ENCODE measurements at regions not wholly inside any gene's neighbourhood (a gene's known extent, or its start where the extent isn't known, plus 50 kb on each side); places are given as distances from the start of the nearest gene placed in this dataset.
A peak's percentile ranks its signal among the peaks of the same experiment; 100 is the strongest.
"Not testable (repeated sequence)": the region's sequence is repeated elsewhere in the genome, so short reads cannot be mapped to it uniquely, and the experiment has no call there.

DNA sequence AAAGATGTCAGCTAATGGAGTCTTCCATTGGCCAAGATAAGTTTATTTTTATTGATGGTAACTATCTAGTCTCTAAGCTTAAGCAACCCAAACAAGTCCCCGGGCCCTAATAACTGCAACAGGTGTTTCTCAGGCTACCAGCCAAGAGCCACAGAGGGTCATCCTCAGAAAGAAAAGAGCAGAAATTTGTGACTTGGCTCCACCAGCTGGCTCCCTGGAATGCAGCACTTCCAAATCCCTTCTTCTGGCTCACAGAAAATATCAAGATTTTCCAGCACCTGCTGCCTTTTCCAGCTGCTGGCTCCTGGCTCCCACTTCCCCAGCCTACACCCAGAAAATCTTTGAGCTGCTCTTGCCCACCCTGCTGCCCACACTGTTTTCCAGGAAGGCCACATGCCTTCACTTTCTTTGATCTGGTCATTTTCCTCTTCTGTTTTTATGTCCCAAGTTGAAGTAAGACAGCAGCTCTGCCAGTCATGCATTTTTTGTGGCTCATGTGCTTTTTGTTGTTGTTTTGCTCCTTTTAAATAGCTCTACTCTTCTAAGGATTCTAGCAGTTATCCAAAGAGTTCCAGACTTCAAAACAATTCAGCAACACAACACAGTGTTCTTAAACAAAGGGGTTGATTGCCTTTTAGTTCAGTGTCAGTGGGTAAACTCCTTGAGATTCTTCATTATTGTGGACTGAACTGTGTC, 151.0 kb upstream of the SMLR1 start:
- no peak for DNase-seq

DNA sequence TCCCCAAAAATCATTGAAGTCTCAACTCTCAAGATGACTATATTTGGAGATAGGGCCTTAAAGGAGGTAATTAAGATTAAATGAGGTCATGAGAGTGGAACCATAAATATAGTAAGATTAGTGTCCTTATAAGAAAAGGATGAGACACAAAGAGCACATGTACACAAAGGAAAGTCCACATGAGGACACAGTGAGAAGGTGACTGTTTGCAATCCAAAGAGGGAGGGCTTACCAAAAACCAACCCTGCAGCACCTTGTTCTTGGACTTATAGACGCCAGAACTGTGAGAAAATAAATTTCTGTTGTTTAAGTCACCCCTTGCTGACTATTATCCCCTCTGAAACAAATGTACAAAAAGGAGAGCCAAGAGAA, 150.4 kb upstream of the SMLR1 start:
- DNase-seq: no peak

DNA sequence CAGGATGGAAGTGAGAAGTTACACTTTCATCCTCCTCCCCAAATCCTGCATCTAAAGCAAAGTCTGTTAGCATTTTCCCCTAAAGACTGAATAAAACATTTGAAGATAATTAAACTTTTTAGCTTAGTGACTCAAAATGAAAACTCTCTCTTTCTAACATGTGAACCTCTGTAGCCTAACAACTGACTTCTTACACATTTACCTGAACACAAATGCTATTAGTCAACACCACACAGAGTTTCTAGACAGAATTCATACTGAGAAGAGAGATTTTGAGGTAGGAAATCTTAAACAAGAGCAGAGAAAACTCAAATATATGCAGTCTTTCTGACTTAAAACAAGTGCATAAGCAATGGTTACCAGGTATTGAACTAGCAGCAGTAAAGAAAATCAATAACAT, 149.9 kb upstream of the SMLR1 start:
- no peak for DNase-seq

DNA sequence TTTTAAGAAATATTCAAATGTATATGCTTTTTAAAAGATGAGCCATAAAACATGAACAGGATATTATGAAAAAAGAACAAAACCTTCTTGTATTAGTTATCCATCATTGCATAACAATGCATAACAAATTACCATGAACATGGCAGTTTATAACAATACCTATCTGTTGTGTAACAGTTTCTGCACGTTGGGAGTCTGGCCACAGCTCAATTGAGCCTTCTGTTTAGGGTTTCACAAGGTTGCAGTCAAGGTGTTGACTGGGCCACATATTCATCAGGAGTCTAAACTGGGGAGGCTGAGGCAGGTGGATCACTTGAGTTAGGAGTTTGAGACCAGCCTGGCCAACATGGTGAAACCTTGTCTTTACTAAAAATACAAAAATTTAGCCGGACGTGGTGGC, 149.4 kb upstream of the SMLR1 start:
- no peak for DNase-seq

DNA sequence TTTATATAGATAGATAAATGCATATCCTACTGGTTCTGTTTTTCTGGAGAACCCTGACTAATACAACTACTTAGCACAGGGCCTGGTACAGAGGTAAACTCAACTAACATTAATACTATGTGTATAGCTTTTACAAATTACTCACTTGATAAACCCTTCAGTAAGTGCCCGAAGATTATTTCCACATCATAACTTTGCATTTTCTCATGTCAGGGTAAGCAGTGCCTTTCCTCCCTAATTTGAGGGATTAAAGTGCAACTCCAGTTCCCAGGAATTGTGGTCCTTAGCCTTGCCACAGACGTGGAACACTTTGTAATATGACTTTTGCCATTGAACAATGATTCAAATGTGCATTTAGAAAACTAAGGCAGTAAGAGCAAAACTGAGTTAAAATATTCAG, 147.5 kb upstream of the SMLR1 start:
- DNase-seq: no peak

DNA sequence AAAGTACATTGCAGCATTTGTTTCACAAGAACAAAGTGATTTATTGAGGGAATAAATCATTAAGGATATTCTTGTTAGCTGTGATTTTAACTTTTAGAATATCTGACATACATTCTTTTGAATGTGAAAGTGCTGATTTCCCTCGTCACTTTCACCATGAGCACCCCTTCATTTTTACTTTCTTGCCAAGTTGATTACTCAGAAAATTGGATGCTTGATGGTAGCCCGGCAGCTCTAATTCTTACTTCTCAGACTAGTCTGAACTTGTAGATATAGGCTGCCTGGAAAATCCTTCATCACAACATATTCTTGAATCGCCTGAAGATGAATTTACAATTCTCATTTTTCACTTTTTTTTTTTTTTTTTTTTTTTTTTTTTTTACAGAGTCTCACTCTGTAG, 147.1 kb upstream of the SMLR1 start:
- no peak for DNase-seq

DNA sequence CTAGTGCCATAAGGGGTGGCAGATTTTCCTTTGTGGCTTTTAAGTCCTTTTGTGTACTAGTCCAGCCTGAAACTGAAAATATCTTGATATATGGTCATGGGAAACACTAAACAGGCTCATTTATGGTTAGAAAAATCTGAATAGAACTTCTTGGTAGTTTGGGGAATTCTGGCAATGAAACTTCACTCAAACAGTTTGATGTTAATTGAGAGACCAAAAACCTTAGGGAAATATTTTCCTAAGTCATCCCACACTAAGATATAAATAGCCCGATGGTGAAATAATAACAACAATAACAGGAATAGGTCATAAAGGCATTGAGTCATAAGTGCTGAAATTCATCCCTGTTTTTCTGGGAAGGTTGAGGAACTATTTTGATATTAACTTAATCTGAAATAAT, 146.2 kb upstream of the SMLR1 start:
- no peak for DNase-seq

DNA sequence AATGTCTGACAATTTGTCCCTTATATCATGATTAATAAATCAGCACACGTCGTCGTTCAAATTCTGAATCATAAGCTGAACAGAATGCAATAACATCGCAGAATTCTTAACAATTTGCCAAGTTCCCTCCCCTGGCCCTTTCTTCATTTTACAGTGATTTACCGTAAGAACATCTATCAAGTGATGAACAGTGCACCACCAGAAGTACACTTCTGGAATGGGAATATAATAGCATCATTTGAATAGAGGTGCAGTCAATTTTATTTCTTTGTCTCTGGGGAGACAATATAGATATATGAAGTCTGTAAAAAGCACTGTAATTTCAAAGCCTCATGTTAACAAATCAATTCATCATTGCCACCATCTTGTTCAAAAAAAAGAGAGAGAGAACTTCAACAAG, 145.1 kb upstream of the SMLR1 start:
- no peak for DNase-seq

DNA sequence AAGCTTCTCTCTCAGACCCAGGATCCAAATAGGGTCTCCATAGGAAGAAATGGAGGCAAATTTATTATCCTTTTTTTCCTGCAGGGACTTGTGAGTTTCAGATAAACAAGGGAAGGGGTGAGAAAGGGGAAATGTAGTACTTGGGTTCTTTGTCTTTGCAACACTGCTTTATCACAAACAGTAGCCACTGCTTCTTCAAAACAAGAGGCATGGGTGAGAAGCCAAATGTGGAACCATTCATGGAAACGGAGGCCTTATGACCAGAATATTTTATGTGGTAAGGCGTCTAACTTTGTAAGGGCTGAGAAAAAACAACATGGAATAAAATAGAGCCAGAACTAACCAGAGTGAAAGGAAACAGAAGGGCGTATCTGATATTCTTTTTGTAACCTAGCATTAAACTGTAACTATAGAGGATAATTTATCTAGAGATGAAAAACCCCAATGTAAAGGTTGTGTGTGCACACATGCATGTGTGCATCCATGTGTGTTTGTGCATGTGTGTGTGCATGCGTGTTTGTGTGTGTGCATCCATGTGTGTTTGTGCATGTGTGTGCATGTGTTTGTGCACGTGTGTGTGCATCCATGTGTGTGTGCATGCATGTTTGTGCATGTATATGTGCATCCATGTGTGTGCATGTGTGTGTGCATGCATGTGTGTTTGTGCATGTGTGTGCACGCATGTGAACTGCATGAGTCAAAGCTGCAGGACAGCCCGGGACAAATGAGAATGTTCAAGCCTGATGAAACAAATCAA, 143.3 kb upstream of the SMLR1 start:
- DNase-seq: no peak

DNA sequence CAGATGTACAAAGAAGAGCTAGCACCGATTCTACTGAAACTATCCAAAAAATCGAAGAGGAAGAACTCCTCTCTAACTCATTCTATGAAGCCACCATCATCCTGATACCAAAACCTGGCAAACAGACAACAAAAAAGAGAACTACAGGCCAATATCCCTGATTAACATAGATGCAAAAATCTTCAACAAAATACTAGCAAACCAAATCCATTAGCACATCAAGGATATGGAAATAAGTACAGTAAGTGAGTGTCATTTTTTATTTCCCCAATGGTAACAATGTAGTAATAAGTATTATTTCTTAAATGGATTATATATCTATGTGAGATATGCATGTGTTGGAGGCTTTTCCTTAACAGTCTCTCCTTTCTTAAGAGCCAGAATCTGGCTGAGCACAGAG, 134.5 kb upstream of the SMLR1 start:
- no peak for DNase-seq

DNA sequence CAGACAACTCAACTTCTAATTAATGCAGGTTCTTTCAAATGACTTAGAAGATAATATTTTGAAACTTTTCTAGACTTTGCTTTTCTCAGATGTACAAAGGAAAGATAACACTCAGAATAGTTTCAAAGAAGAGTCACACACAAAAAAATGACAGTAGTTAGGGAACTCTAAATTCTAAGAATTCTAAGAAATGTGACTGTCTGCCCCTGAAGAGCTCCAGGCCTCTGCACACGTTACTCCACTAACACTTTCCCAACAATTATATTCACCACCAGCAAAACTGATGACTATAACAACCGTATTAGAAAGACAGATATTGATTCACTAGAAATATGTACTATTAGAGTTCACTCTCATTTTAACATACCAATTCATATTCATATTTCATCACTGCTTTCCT, 133.3 kb upstream of the SMLR1 start:
- no peak for DNase-seq

DNA sequence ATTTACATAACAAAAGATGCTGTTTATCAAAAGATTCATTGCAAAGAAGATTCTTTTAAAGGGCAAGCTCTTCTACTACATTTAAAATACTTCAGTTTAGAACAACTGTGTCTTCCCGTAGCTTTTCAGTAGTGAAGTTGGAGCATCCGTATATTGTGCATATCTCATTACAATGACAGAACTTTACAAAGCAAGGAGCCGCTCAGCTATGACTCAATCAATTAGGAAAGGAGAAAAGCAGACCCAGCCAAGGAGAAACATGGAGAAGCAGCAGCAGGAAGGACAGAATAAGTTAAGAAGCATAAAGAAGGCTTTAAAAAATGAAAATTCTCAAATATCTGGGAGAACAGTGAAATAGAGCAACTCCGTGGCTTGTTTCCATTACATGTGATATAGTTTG, 132.6 kb upstream of the SMLR1 start:
- DNase-seq: no peak

DNA sequence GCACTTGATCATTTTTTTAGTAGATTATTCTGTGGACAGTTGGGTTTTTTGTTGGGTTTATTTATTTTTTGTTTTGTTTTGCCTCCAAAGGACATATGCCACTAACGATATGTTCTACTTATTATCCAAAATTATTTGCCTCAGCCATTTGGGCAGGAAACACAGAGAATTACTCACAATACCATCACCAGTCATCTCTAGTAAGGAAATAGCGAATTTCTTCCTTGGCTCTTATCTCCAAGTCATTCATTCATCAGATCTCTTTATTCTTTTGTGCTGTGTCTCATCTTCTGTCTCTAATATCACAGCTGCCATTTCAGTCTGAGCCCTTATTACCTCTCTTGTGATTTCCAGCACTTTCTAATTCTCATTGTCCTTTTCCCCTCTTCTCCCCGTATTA, 130.4 kb upstream of the SMLR1 start:
- DNase-seq: no peak

DNA sequence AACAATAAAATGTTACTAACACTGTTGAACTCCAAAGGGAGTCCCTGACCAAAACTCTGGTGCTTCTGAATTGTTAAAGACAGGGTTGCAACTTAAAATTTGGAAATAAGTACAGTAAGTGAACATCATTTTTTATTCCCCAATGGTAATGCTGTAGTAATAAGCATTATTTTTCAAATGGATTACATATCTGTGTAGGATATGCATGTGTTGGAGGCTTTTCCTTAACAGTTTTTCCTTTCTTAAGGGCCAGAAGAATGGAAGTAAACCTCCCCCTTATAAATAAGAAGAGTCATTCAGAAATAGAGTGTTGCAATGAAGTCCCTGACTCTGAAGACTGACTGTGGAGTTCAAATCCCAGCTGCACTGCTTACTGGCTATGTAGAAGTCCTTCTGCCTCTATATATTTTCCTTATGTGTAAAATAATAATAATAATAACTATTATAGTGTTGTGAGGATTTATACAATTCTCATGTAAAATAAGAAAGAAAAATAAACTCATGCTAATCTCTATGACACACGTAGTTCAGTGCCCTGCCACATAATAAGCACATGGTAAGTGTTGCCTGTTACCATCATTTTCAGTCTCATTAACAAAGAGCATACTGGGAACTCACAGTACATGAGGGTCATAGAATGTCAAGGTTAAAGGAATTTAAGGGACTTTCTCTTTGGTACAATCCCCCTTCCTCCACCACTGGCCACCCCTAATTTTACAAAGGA, 129.8 kb upstream of the SMLR1 start:
- DNase-seq: no peak

DNA sequence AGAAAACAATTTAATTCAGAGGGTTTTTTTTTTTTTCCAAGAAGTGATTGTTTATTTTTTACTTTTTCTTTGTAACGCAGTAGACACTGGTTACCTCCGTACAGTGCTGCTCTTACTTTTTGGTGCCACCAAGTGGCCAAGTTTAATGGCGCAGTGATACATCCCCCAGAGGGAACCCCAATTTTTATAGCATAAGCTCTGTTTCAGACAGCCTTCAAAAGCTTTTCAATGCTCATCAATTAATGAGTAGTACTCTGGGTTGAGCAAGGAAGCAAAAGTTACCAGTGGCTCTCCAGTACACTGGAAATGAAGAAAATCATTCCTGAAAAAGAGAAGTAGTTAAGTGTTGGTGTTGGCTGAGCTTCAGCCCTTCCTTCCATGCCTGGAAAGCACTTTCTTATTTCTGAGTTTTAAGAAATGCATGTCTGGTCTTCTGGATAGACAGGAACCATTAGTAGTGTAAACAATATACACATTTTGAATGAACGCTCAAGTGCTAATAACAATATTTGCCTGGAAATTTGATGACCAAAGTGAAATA, 129.1 kb upstream of the SMLR1 start:
- peak; percentile 52 for DNase-seq

DNA sequence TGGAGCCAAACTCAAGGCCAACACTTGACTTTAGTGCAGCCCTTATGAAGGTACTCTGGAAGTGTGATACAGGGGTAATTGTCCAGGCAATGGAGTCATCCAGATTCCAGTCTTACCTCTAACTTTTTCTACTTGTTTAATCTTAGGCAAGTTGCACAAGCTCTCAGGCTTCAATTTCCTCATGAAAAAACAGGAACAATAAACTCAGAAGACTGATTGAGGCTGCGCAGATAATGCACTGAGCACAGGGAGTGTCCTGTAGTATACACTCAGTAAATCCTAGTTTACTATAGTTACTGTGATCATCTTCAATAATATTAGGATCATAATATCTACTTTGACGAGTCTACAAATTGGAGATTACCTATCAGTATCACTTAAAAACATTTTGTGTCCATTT, 127.5 kb upstream of the SMLR1 start:
- no peak for DNase-seq

DNA sequence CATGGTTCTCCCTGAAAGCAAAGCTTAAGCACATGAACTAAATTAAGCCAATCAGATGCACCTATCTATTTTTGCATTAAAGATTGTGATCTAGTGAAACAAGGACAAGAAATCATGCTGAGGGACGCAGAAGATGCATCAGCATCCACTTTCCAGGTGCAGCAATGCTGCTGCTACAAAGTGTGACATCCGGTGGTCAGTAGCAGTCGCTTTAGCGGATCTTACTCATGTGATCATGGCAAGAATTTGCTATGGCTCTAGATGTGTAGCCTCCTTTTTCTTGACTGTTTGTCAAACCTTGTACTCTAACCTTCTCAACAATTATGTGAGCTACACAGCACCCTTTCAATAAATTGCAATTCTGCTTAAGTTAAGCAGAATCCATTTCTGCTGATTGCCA, 126.8 kb upstream of the SMLR1 start:
- DNase-seq: no peak

DNA sequence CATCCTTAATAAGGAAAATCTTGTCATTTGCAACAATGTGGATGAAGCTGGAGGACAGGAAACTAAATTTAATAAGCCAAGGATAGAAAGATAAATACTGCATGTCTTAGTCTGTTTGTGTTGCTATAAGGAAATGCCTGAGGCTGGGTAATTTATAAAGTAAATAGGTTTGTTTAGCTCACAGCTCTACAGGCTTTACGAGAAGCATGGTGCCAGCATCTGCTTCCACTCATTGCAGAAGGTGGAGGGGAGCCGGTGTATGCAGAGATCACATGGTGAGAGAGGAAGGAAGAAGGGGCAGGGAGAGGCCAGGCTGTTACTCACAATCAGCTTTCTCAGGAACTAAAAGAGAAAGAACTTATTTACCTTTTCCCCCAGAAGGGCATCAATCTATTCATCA, 118.9 kb upstream of the SMLR1 start:
- no peak for DNase-seq

DNA sequence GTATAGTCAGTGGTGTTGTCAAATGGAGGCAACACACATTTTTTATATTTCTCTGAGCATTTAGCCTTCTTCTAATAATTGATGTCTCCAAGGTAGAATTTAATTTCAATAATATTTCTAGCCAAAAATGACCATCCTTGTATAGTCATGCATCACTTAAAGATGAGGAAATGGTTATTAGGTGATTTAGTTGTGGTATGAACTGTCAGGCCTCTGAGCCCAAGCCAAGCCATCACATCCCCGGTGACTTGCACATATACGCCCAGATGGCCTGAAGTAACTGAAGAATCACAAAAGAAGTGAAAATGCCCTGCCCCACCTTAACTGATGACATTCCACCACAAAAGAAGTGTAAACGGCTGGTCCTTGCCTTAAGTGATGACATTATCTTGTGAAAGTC, 115.6 kb upstream of the SMLR1 start:
- not testable (repeated sequence) for DNase-seq

DNA sequence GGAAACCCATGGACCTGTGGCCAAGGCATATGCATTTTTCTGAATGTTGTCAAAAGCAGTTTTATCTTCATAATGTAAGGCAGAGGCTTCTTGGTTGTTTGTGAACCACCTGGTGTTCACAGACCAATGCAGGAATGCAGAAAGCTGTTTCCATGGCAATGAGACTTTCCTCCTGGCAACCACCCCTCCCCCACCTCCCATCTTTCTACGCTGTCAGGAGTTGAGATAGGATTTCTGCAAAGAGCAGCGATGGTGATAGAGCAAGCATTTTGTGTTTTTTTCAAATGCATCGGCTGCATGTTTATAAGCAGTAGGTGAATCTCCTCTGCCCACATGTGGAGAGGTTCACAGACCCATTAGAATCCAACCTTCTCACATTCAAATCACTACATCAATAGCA, 114.1 kb upstream of the SMLR1 start:
- DNase-seq: no peak

DNA sequence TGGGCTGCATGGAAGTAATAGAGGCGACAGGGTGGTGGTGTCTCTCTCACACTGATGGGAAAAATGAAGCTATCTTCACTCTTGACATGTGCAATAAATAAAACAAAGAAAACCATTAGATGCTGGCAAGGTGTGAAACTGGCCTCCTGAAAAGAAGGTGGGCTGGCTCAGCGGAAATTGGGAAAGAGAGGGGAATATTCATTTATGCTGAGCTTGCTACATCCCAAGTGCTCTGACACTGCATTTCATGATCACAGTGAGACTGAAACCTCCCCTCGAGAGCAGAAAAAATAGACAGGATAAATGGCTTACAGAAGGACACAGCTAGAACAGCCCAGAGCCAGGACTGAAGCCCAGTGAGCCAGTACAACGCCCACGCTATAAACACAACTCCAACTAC, 112.1 kb upstream of the SMLR1 start:
- DNase-seq: no peak

DNA sequence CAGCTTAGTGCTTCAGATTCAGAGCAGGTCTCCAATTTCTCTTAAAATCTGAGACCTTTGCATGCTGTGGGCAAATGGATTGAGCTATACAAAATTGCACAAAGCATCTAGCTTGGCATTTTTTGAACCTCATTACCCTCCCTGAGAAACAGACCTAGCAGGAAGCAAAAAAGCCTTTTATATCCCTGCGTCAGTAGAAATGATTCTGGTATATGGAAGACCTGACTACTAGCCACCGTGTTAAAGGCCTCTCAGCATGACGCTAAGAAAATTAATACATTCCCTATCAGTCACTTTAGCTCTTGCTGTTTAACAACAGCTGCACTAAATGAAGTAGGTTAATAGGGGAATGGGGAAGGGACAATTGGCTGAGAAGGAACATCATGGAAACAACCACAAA, 110.7 kb upstream of the SMLR1 start:
- no peak for DNase-seq

DNA sequence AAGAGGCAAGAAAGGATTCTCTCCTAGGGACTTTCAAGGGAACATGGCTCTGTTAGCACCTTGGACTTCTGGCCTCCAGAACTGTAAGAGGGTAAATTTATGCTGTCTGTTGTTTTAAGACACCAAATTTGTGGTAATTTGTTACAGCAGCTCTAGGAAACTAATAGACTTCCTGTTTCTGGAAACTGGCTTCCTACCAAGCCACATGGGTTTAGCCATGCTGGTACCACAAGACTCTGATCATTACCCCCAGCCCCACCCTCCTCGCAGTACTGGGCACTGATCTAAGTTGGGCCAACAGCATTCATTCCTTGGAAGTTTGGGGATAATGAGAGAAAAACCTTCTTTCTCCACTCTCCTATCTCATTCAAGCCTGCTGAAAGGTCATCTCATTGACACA, 109.5 kb upstream of the SMLR1 start:
- no peak for DNase-seq

DNA sequence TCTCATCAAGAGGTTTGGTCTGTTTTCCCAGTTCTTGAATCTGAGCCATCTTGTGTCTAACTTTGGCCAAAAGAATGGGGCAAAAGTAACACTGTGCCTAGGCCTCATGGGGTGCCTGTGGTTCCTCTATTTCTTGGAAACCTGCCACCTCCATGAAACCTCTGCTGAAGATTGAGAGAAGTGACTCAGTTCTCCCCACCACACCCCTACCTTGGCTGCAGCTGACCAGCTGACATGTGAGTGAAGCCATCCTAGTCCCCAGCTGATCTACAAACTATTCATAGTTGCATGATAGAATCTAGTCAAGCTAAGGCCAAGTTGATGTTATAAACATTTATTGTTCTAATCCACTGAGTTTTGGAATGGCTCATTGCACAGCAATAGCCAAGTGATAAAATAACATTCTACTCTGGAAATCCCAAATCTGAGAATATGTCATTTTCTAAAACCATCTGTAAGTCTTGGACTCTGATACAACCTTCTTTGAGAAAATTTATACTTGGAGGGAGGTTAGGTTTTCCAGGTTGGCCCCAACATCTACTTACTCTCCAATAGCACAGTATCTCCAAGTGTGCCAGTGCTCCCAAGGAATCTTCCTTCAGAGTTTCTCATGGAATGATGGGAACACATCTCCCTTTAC, 107.0 kb upstream of the SMLR1 start:
- DNase-seq: no peak
